Pons (tissue), 1 donor: ENCODE measurements at regions not wholly inside any gene's neighbourhood (a gene's known extent, or its start where the extent isn't known, plus 50 kb on each side); places are given as distances from the start of the nearest gene placed in this dataset.

Source experiments
- DNase-seq: peaks from one replicate; pipeline ENCODE4 v3.0.0-alpha.2; 2016; ENCODE audit warnings: low spot score

- no peak for DNase-seq
Observed at GRCh38 chr10:29158066-29158465, 130.8 kb upstream of the LYZL1 start.

- DNase-seq, result no peak
Observed at GRCh38 chr10:29160150-29160617, 128.7 kb upstream of the LYZL1 start.

- no peak for DNase-seq
Observed at GRCh38 chr10:29163746-29164145, 125.1 kb upstream of the LYZL1 start.

- no peak for DNase-seq
Observed at GRCh38 chr10:29166713-29167112, 122.2 kb upstream of the LYZL1 start.

- DNase-seq, result no peak
Observed at GRCh38 chr10:29169021-29169420, 119.8 kb upstream of the LYZL1 start.

GRCh38 chr10:29171717-29172116 lies 117.2 kb upstream of the LYZL1 start:
- DNase-seq, result no peak

- no peak for DNase-seq
Observed at GRCh38 chr10:29174389-29174788, 114.5 kb upstream of the LYZL1 start.

- peak; percentile 24 for DNase-seq
Observed at GRCh38 chr10:29176845-29177832, 111.7 kb upstream of the LYZL1 start.

GRCh38 chr10:29181936-29182335 lies 106.9 kb upstream of the LYZL1 start:
- no peak for DNase-seq

- DNase-seq, result no peak
Observed at GRCh38 chr10:29183301-29183945, 105.4 kb upstream of the LYZL1 start.

- DNase-seq, result no peak
Observed at GRCh38 chr10:29184205-29185000, 104.5 kb upstream of the LYZL1 start.

GRCh38 chr10:29185050-29185449 lies 103.8 kb upstream of the LYZL1 start:
- no peak for DNase-seq

GRCh38 chr10:29186221-29186620 lies 102.6 kb upstream of the LYZL1 start:
- DNase-seq, result no peak

- DNase-seq, result no peak
Observed at GRCh38 chr10:29189256-29189655, 99.6 kb upstream of the LYZL1 start.

- no peak for DNase-seq
Observed at GRCh38 chr10:29191674-29192073, 97.2 kb upstream of the LYZL1 start.

- no peak for DNase-seq
Observed at GRCh38 chr10:29199339-29199738, 89.5 kb upstream of the LYZL1 start.

- DNase-seq, result no peak
Observed at GRCh38 chr10:29199941-29200679, 88.8 kb upstream of the LYZL1 start.

- no peak for DNase-seq
Observed at GRCh38 chr10:29202386-29202940, 86.4 kb upstream of the LYZL1 start.

GRCh38 chr10:29203432-29203831 lies 85.4 kb upstream of the LYZL1 start:
- no peak for DNase-seq

GRCh38 chr10:29204070-29204800 lies 84.6 kb upstream of the LYZL1 start:
- DNase-seq, result no peak

- no peak for DNase-seq
Observed at GRCh38 chr10:29205787-29206186, 83.1 kb upstream of the LYZL1 start.
